Astrocyte (in vitro differentiated cells and primary cell): ENCODE measurements at regions not wholly inside any gene's neighbourhood (a gene's known extent, or its start where the extent isn't known, plus 50 kb on each side); places are given as distances from the start of the nearest gene placed in this dataset.

Experiments used
- DNase-seq: peaks from one replicate; pipeline ENCODE4 v3.0.0-alpha.2; 2010; ENCODE audit warnings: low read depth
- FAIRE-seq: peaks from 2 replicates; lab custom pipeline; 2011; peaks lifted over from hg19 to GRCh38; lab: Jason Lieb, UNC
- H2AFZ ChIP-seq: 2 replicates; pipeline ENCODE4 v1.6.0; 2012; ENCODE audit warnings: low read depth, low read length, inconsistent platforms
- H3K27ac ChIP-seq: 2 replicates; pipeline ENCODE4 v1.5.1; 2011; ENCODE audit warnings: low read depth, low read length, inconsistent platforms
- H3K27me3 ChIP-seq: 2 replicates; pipeline ENCODE4 v1.6.0; 2011; ENCODE audit warnings: low read length, inconsistent platforms; ENCODE audit not compliant: insufficient read depth
- H3K36me3 ChIP-seq: 2 replicates; pipeline ENCODE4 v1.5.1; 2011; ENCODE audit warnings: low read length, inconsistent platforms; ENCODE audit not compliant: insufficient read depth
- H3K4me1 ChIP-seq: 2 replicates; pipeline ENCODE4 v1.5.1; 2011; ENCODE audit warnings: low read length, inconsistent platforms; ENCODE audit not compliant: insufficient read depth
- H3K4me2 ChIP-seq: 2 replicates; pipeline ENCODE4 v1.6.0; 2012; ENCODE audit warnings: low read length, inconsistent platforms
- H3K4me3 ChIP-seq: 2 replicates; pipeline ENCODE4 v1.5.1; 2011; ENCODE audit warnings: low read depth, mild to moderate bottlenecking, low read length, inconsistent platforms; ENCODE audit not compliant: insufficient read depth
- H3K79me2 ChIP-seq: 2 replicates; pipeline ENCODE4 v1.6.0; 2012; ENCODE audit warnings: mild to moderate bottlenecking, low read length, inconsistent platforms; ENCODE audit not compliant: insufficient read depth
- H3K9ac ChIP-seq: 2 replicates; pipeline ENCODE4 v1.6.0; 2012; ENCODE audit warnings: mild to moderate bottlenecking, low read length, inconsistent platforms
- H3K9me3 ChIP-seq: 2 replicates; pipeline ENCODE4 v1.5.1; 2012; ENCODE audit warnings: low read depth, mild to moderate bottlenecking, low read length, inconsistent platforms; ENCODE audit not compliant: insufficient read depth
- H4K20me1 ChIP-seq: 2 replicates; pipeline ENCODE4 v1.6.0; 2012; ENCODE audit warnings: low read length, inconsistent platforms; ENCODE audit not compliant: insufficient read depth
- H3K27ac Mint-ChIP-seq: one replicate; pipeline ENCODE4 v1.8.0; 2021; ENCODE audit warnings: mild to moderate bottlenecking, mixed read lengths; ENCODE audit not compliant: unreplicated experiment
- H3K27me3 Mint-ChIP-seq: one replicate; pipeline ENCODE4 v1.8.0; 2021; ENCODE audit warnings: low read depth, mixed read lengths; ENCODE audit not compliant: unreplicated experiment
- H3K36me3 Mint-ChIP-seq: one replicate; pipeline ENCODE4 v1.8.0; 2021; ENCODE audit warnings: low read depth, mixed read lengths; ENCODE audit not compliant: unreplicated experiment
- H3K4me1 Mint-ChIP-seq: one replicate; pipeline ENCODE4 v1.8.0; 2021; ENCODE audit warnings: low read depth, mixed read lengths; ENCODE audit not compliant: unreplicated experiment
- H3K4me3 Mint-ChIP-seq: one replicate; pipeline ENCODE4 v1.8.0; 2021; ENCODE audit warnings: mild to moderate bottlenecking, moderate library complexity, mixed read lengths; ENCODE audit not compliant: unreplicated experiment
- H3K9me3 Mint-ChIP-seq: one replicate; pipeline ENCODE4 v1.8.0; 2021; ENCODE audit warnings: mild to moderate bottlenecking, mixed read lengths; ENCODE audit not compliant: unreplicated experiment
- CTCF ChIP-seq: IDR thresholded peaks from 2 replicates; pipeline ENCODE4 v1.5.1; 2011; ENCODE audit warnings: low read depth, mild to moderate bottlenecking, inconsistent platforms, low read length, moderate library complexity; ENCODE audit not compliant: insufficient read depth
- EZH2 ChIP-seq: IDR thresholded peaks from 2 replicates; pipeline ENCODE4 v1.6.1; 2012; ENCODE audit warnings: mild to moderate bottlenecking, low read length, inconsistent platforms; ENCODE audit not compliant: insufficient read depth

GRCh38 chrX:1925053-1925481 lies 310.2 kb downstream of the ASMT start:
- DNase-seq (no peak), FAIRE-seq (no peak)
- no peaks in the 10 kb centered on the region for H3K9me3 ChIP-seq
- H3K27me3 Mint-ChIP-seq: peaks cover 8% of the 10 kb centered on the region
- no peaks in the 10 kb centered on the region for H3K27me3 ChIP-seq
- H3K9me3 Mint-ChIP-seq: peaks cover 1% of the 10 kb centered on the region
- peak overlapping the region; percentile 50 for H3K4me3 ChIP-seq
- TF ChIP-seq CTCF: no peak
- TF ChIP-seq EZH2: no peak
- peak overlapping the region; percentile 91 for H2AFZ ChIP-seq
- peak overlapping the region; percentile 87 for H3K4me2 ChIP-seq
- peak overlapping the region; percentile 72 for H3K9ac ChIP-seq
- peak overlapping the region; percentile 31 for H3K4me3 Mint-ChIP-seq
- no peaks in the 10 kb centered on the region for H3K79me2 ChIP-seq
- H3K4me1 ChIP-seq: peaks cover 6% of the 10 kb centered on the region
- H3K27ac ChIP-seq: no peak overlapping the region
- H4K20me1 ChIP-seq: no peaks in the 10 kb centered on the region
- H3K4me1 Mint-ChIP-seq: no peaks in the 10 kb centered on the region
- no peaks in the 10 kb centered on the region for H3K36me3 Mint-ChIP-seq
- H3K27ac Mint-ChIP-seq: no peak overlapping the region
- H3K36me3 ChIP-seq: no peaks in the 10 kb centered on the region

- Histone ChIP-seq H3K4me3 (no peak overlapping the region), H3K27ac (no peak overlapping the region), H3K4me1 (peaks cover 11% of the 10 kb centered on the region), H3K36me3 (no peaks in the 10 kb centered on the region), H3K4me2 (no peak overlapping the region), H3K9ac (no peak overlapping the region), H2AFZ (no peak overlapping the region), H3K9me3 (no peaks in the 10 kb centered on the region), H4K20me1 (no peaks in the 10 kb centered on the region), H3K79me2 (no peaks in the 10 kb centered on the region), H3K27me3 (no peaks in the 10 kb centered on the region)
- Mint-ChIP-seq H3K27ac (no peak overlapping the region), H3K9me3 (no peaks in the 10 kb centered on the region), H3K4me1 (peaks cover 7% of the 10 kb centered on the region), H3K27me3 (peaks cover 8% of the 10 kb centered on the region), H3K4me3 (no peak overlapping the region), H3K36me3 (no peaks in the 10 kb centered on the region)
- DNase-seq (no peak), FAIRE-seq (no peak)
- no peak for TF ChIP-seq EZH2
- TF ChIP-seq CTCF: no peak
Measured at GRCh38 chrX:1928805-1929204, 313.9 kb downstream of the ASMT start.

GRCh38 chrX:1932231-1932630 lies 317.4 kb downstream of the ASMT start:
- no peak for TF ChIP-seq EZH2
- no peak for TF ChIP-seq CTCF
- peaks cover 5% of the 10 kb centered on the region for H3K4me1 ChIP-seq
- no peaks in the 10 kb centered on the region for H3K9me3 ChIP-seq
- Mint-ChIP-seq H3K27ac (peak overlapping the region; percentile 66), H3K4me1 (peaks cover 7% of the 10 kb centered on the region), H3K36me3 (no peaks in the 10 kb centered on the region), H3K4me3 (no peak overlapping the region), H3K27me3 (no peaks in the 10 kb centered on the region), H3K9me3 (no peaks in the 10 kb centered on the region)
- H3K79me2 ChIP-seq: no peaks in the 10 kb centered on the region
- no peak overlapping the region for H3K4me3 ChIP-seq
- DNase-seq (peak; percentile 47), FAIRE-seq (no peak)
- H2AFZ ChIP-seq: peak overlapping the region; percentile 54
- no peaks in the 10 kb centered on the region for H3K36me3 ChIP-seq
- H3K27ac ChIP-seq: peak overlapping the region; percentile 93
- no peaks in the 10 kb centered on the region for H4K20me1 ChIP-seq
- peak overlapping the region; percentile 77 for H3K4me2 ChIP-seq
- peak overlapping the region; percentile 75 for H3K9ac ChIP-seq
- H3K27me3 ChIP-seq: no peaks in the 10 kb centered on the region
